ENCODE measurements at regions not wholly inside any gene's neighbourhood (a gene's known extent, or its start where the extent isn't known, plus 50 kb on each side); places are given as distances from the start of the nearest gene placed in this dataset.

DNA sequence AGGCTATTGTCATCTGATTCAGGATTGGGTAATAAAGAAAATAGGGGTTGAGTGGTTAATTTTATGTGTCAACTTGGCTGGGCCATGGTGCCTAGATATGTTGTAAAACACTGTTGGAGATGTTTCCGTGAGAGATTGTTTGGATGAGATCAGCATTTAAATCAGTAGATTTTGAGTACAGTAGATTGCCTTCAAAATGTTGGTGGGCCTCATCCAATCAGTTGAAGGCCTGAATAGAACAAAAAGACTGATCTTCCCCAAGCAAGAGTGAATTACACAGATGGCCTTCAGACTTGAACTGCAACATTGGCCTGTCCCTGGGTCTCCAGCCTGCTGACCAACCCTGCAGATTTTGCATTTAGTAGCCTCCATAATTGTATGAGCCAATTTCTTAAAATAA, 401.3 kb upstream of the KIF2A start:
- DNase-seq (ENCODE audit: low read depth in 2 of 2), result no peak

- no peak for DNase-seq (ENCODE audit: low read depth in 2 of 2)
These were observed 400.4 kb upstream of the KIF2A start for GRCh38 chr5:61905613-61906012.

DNA sequence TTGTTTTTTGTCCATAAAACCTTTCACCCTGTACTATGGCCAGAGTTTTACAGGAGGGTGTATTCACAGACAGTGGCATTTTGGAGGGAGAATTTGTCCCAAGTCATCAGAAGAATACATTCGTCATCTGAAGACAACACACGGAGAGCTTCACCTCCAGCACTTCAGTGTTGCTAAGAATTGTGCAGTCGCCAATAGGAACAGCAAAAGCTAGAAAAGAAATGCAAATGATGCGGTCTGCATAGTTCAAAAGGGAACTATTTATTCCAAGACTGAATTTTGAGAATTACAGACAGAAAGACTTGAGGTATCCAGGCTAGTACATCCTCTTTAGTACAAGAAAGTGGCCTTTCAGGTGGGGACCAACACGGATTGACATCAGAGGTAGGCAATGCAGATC, 399.2 kb upstream of the KIF2A start:
- DNase-seq (ENCODE audit: low read depth in 2 of 2), result no peak

DNA sequence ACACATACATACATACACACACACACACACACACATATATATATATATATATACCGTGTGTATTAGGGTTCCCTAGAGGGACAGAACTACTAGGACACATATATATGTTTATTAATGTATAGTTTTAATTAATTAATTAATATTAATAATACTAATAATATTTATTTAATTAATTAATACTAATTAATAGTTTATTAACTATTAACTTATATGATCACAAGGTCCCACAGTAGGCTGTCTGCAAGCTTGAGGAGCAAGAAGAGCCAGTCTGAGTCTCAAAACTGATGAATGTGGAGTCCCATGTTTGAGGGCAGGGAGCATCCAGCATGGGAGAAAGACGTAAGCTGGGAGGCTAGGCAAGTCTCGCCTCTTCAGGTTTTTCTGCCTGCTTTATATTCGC, 398.0 kb upstream of the KIF2A start:
- DNase-seq (ENCODE audit: low read depth in 2 of 2), result no peak

- DNase-seq (ENCODE audit: low read depth in 2 of 2), result no peak
These were observed 395.2 kb upstream of the KIF2A start for GRCh38 chr5:61910771-61911170.

DNA sequence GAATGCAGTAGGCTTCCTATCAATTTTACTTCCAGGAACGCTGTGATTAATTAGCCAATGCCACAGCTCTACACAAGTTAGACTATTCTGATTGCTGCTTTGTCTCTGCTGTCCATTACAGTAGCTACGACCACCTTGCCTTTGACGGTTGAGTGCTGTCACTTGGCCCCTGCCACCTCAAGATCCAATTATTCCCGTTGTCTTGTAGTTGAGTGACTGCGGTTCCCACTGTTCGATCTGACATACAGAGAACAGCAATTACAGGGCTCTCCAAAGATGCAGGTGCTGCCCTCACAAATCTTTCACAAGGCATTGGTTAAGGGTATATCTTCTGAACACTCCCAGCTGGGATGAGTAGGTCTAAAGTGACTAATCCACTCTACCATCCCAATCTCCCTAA, 393.4 kb upstream of the KIF2A start:
- DNase-seq (ENCODE audit: low read depth in 2 of 2), result no peak

GRCh38 chr5:61915646-61916045, 390.4 kb upstream of the KIF2A start:
- no peak for DNase-seq (ENCODE audit: low read depth in 2 of 2)

- no peak for DNase-seq (ENCODE audit: low read depth in 2 of 2)
These were observed 389.1 kb upstream of the KIF2A start for GRCh38 chr5:61916621-61917620.

DNA sequence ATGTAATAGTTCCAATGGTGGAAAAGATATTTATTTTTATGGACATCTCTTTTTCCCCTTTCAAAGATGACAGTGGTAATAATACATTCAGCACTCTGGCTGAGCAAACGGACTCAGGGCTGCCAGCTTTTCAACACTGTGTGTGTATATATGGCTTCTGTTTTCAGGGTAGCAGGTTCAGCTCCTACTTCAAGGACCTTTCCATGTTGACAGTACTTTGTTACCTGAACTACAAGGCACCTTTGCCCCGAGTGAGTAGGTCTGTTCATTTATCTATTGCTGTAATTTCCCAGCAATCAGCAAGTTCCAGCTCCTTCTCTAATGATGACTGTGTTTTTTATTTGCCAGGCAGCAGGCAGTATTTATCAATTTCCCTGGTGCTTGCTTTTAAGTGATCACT, 387.4 kb upstream of the KIF2A start:
- no peak for DNase-seq (ENCODE audit: low read depth in 2 of 2)

- no peak for DNase-seq (ENCODE audit: low read depth in 2 of 2)
These were observed 386.1 kb upstream of the KIF2A start for GRCh38 chr5:61919920-61920319.

GRCh38 chr5:61924251-61924650, 381.8 kb upstream of the KIF2A start:
- DNase-seq (ENCODE audit: low read depth in 2 of 2), result no peak

DNA sequence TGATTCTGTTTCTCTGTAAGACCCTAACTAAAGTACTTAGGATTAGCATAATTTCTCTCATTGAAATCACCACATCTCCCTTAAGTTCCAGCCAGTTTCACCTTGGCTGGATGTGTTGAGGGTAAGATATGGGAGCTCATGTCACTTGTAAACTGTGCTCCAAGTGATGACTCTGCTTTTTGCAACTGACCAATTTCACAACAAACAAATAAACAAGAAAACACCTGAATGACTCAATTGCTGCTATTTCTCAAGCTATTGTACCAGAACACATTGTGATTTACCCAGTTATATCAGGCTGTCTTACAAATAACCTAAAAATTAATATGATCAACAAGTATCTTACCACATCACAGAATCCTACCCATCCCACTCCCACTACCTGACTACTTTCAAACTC, 379.1 kb upstream of the KIF2A start:
- no peak for DNase-seq (ENCODE audit: low read depth in 2 of 2)

- no peak for DNase-seq (ENCODE audit: low read depth in 2 of 2)
These were observed 374.8 kb upstream of the KIF2A start for GRCh38 chr5:61931236-61931635.

- no peak for DNase-seq (ENCODE audit: low read depth in 2 of 2)
These were observed 372.0 kb upstream of the KIF2A start for GRCh38 chr5:61933787-61934626.

- DNase-seq (ENCODE audit: low read depth in 2 of 2), result no peak
These were observed 364.4 kb upstream of the KIF2A start for GRCh38 chr5:61941637-61942036.

DNA sequence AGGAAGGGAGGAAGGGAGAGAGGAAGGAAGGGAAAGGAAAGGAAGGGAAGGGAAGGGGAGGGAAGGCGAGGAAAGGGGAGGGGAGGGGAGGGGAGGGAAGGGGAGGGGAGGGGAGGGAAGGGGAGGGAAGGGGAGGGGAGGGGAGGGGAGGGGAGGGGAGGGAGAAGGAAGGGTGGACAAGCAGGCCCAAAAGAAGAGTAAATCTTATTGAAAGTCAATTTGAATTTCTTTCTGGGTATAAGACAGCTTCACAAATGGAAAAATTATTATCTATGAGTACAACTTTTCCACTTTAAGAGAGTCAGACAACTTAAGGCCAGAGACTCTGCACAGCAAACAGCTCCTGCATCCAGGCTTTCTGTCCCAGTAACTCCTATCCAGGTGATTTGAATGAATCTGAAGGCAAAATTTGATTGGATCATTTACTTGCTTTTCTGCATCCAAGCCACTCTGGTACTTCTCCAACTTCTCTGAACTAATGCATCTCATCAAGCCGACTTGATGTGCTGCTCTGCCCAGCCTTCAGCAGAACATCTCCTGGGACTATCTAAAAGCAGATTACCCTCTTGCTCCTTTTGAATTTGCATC, 363.4 kb upstream of the KIF2A start:
- DNase-seq (ENCODE audit: low read depth in 2 of 2), result no peak

GRCh38 chr5:61943713-61944112, 362.3 kb upstream of the KIF2A start:
- DNase-seq (ENCODE audit: low read depth in 2 of 2), result no peak

GRCh38 chr5:61948151-61948550, 357.9 kb upstream of the KIF2A start:
- DNase-seq (ENCODE audit: low read depth in 2 of 2), result no peak

- no peak for DNase-seq (ENCODE audit: low read depth in 2 of 2)
These were observed 356.8 kb upstream of the KIF2A start for GRCh38 chr5:61949054-61949678.

DNA sequence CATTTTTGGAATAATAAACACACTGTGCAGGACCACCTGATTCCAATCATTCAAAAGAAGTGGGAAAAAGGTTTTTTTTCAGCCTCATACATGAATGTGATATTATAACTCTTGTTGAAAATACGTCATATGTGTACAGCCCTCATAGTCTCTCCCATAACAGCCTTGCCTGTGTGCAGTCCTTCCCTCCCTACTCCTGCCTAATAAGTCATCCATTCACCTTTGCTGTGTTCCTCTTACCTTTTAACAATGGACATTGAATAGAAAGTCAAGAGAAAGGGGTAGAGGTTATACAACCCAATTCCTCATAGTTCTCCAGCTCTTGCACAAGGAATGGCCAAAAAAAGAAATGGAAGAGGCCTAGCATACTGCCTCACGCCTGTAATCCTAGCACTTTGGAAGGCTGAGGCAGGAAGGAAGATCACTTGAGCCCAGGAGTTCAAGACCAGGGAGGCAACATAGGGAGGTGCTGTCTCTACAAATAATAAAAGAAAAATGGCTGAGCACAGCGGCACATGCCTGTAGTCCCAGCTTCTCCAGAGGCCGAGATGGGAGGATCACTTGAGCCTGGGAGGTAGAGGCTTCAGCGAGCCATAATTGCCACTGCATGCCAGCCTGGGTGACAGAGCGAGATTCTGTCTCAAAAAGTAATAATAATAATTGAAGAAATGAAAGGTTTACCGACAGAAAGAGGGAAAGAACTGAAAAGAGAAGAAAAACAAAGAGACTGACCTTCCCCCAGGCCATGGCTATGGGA, 356.1 kb upstream of the KIF2A start:
- DNase-seq (ENCODE audit: low read depth in 2 of 2), result no peak

GRCh38 chr5:61951295-61951694, 354.7 kb upstream of the KIF2A start:
- no peak for DNase-seq (ENCODE audit: low read depth in 2 of 2)
